NCI-H146 treated with DMSO at 0.1 percent for 48 hours (cell line): ENCODE measurements at regions not wholly inside any gene's neighbourhood (a gene's known extent, or its start where the extent isn't known, plus 50 kb on each side); places are given as distances from the start of the nearest gene placed in this dataset.
"Not testable (repeated sequence)": the region's sequence is repeated elsewhere in the genome, so short reads cannot be mapped to it uniquely, and the experiment has no call there.

ENCODE experiments used
- DNase-seq: peaks from one replicate; lab custom pipeline; 2025; ENCODE audit not compliant: unreplicated experiment; lab: John Stamatoyannopoulos, UW

DNA sequence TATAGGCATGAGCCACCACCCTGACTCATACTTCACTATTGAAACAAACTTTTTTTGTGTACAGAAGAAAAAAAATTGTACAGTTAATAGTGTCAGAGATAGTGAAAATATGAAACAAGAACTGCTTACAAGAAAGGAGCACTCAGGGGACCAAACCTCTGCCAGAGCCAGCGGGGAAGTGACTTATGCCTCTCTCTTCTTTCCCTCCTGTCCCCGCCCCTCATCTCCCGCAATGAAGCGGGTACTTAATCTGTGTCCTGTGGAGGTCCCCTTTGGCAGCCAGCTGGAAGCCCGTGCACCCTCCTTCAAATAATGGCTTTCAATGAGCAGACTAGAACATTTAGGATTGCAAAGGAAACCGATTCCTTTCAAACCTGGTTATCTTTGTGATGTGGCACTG, 51.5 kb downstream of the PPIAL4A start:
- not testable (repeated sequence) for DNase-seq

GRCh38 chr1:120941836-120942217, 52.3 kb downstream of the PPIAL4A start:
- DNase-seq, result not testable (repeated sequence)

- not testable (repeated sequence) for DNase-seq
Observed at GRCh38 chr1:120942218-120942944, 52.8 kb downstream of the PPIAL4A start.

DNA sequence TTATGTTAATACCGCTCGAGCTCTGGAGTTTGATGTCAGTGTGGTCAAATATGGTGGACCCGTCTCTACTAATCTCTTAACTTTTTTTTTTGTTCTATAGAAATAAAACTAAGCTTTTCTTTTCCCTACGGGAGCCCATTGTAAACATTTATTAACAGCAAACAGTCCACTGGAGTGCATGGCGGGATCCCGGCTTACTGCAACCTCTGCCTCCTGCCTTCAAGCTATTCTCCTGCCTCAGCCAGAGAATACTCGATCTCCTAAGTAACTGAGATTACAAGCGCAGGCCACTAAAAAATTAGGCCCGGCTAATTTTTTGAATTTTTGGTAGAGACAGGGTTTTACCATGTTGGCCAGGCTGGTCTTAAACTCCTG, 53.4 kb downstream of the PPIAL4A start:
- not testable (repeated sequence) for DNase-seq

DNA sequence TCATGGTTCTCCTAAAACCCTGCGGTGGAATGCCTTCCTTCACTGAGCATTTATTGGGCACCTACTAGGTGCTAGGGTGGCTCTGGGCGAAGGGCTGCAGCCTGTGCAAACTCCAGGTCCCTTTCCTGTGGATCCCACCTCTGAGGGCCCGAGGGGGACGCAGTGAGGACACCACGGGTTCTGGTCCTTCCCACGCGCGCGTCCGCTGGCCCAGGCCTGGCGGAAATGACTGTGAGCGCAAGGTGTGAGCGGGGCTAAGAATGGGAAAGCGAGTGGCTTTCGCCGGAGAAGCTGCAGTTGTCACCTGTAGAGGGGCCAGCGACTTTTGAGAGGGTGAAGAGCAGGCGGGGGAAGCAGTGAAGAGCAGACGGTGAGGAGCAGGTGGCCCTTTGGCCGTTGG, 55.1 kb downstream of the PPIAL4A start:
- not testable (repeated sequence) for DNase-seq

- DNase-seq, result not testable (repeated sequence)
Observed at GRCh38 chr1:120945122-120945521, 55.6 kb downstream of the PPIAL4A start.

DNA sequence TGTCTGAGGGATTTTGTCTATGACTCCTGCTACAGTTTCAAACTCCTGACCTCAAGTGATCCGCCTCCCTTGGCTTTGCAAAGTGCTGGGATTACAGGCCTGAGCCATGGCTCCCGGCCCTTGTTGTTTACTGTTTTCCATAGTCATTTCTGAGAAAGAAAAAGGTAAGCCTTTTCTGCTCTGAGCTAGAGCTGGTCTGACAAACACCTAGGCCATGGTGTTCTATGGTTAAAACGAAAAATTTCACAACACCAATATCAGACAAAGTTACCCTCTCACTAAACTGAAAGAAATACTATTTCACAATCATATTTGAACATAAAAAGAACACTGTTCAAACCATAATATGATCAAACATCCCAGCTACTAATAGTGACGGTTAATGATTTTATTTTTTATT, 57.5 kb downstream of the PPIAL4A start:
- not testable (repeated sequence) for DNase-seq

DNA sequence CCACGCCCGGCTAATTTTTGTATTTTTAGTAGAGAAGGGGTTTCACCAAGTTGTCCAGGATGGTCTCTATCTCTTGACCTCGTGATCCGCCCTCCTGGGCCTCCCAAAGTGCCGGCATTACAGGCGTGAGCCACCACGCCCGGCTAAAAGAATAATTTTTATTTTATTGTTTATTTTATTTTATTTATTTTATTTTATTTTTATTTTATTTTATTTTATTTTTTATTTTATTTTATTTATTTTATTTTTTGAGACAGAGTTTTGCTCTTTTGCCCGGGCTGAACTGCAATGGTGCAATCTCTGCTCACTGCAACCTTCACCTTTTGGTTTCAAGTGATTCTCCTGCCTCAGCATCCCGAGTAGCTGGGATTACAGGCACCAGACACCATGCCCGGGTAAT, 60.2 kb downstream of the PPIAL4A start:
- DNase-seq, result not testable (repeated sequence)

DNA sequence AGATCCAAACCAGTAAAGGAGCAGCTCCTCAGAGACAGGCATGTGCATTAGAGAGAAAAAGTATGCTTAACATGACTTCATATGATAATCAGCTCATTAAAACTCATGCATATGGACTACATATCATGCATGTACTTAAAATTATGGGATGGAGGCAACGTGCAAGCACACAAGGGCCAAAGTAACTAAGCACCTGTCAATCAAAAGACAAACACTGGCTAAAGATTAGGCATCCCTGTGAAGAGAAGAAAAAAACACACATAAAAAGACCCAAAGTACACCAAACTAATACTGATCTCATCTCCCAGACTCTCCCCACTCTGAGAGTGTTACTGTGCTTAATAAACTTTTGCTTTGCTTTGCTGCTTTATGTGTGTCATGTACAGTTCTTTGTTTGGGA, 61.1 kb downstream of the PPIAL4A start:
- not testable (repeated sequence) for DNase-seq

DNA sequence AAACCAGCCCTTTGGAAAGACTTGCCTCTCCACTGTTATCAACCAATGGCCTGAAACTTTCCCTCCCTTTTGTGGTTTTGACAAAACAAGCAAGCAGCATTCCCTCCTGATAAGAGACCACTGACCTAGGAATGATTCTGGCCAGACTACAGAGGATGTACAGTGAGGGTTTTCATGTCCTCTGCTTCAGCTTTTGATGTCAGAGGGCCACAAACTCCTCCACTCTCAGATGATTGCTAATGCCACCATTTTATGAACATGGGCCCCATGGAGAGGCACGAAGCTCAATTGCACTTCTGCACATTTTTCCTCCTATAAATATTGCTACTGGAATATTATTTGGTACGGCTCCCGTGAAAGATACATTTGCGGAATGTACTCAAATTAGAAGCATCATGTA, 61.5 kb downstream of the PPIAL4A start:
- not testable (repeated sequence) for DNase-seq

GRCh38 chr1:120952207-120952870, 62.8 kb downstream of the PPIAL4A start:
- DNase-seq, result not testable (repeated sequence)

DNA sequence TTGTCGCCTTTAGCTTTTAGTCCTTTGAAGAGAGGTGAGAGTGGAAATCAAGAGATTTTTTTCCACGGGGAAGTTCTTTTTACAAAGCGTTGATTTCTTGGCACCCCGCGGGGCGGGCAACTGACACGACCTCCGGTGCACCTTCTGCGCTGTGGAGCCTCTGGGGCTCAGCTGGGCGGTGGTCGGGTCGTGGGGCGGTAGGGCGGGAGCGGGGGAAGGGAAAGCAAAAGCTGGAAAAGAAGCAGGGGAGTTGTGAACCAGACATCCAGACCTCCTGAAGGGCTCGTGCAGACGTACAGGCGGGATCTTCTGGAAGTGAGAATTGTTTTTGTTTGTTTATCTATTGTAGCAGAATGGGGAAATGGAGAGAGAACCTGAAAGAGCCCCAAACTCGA, 63.3 kb downstream of the PPIAL4A start:
- DNase-seq, result not testable (repeated sequence)

- DNase-seq, result no peak
Observed at GRCh38 chr1:120954736-120955135, 65.2 kb downstream of the PPIAL4A start.

GRCh38 chr1:120955961-120956360, 66.4 kb downstream of the PPIAL4A start:
- not testable (repeated sequence) for DNase-seq

DNA sequence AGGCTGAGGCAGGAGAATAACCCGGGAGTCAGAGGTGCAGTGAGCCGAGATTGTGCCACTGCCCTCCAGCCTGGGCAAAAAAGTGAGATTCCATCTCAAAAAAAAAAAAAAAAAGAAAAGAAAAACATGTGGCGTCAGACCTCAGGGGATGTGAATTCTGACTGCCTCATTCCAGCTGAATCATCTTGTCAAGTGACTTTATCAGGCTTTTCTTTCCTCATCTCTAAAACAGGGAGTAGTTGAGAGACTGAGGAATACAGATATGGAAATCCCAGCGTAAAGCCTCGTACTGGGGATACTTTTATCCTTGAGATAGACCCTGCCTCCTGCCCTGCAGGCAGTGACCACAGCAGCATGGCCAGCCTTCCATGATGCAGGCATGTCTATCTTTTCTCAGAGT, 76.4 kb downstream of the PPIAL4A start:
- not testable (repeated sequence) for DNase-seq

- not testable (repeated sequence) for DNase-seq
Observed at GRCh38 chr1:120972863-120973262, 83.3 kb downstream of the PPIAL4A start.

- DNase-seq, result not testable (repeated sequence)
Observed at GRCh38 chr1:120973836-120974235, 84.3 kb downstream of the PPIAL4A start.

- not testable (repeated sequence) for DNase-seq
Observed at GRCh38 chr1:120977279-120977678, 87.7 kb downstream of the PPIAL4A start.

GRCh38 chr1:120981489-120982094, 92.0 kb downstream of the PPIAL4A start:
- not testable (repeated sequence) for DNase-seq

- DNase-seq, result not testable (repeated sequence)
Observed at GRCh38 chr1:120994614-120995013, 105.0 kb downstream of the PPIAL4A start.

DNA sequence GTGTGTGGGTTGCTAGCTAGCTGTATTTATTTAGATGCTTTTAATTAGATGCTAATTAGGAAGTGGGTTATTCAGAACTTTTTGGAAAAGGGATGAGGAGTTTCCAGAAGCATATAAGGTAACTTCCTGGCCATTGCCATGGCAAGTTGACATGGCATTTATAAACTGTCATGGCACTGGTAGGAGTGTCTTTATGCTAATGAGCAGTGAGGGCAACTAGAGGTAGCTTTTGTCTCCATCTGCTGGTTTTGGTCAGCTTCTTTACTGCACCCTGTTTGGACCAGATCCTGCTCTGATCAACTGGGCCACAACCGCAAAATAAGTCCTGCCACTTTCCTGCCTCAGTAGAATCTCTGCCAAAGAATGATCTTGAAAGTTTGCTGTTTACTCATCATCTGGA, 105.5 kb downstream of the PPIAL4A start:
- DNase-seq, result not testable (repeated sequence)
